Amniotic stem cell (primary cell): ENCODE measurements at regions not wholly inside any gene's neighbourhood (a gene's known extent, or its start where the extent isn't known, plus 50 kb on each side); places are given as distances from the start of the nearest gene placed in this dataset.
"Not testable (repeated sequence)": the region's sequence is repeated elsewhere in the genome, so short reads cannot be mapped to it uniquely, and the experiment has no call there.

Experiments used
- DNase-seq: peaks from one replicate; lab custom pipeline; 2025; lab: John Stamatoyannopoulos, UW

GRCh38 chr12:85574291-85574690 is 261.9 kb downstream of the RASSF9 start:
- DNase-seq: no peak

- DNase-seq: no peak
Observed at GRCh38 chr12:85575120-85576096, 260.8 kb downstream of the RASSF9 start.

- no peak for DNase-seq
Observed at GRCh38 chr12:85580562-85581168, 255.5 kb downstream of the RASSF9 start.

- no peak for DNase-seq
Observed at GRCh38 chr12:85587158-85587557, 249.1 kb downstream of the RASSF9 start.

- DNase-seq: no peak
Observed at GRCh38 chr12:85588221-85588620, 248.0 kb downstream of the RASSF9 start.

- no peak for DNase-seq
Observed at GRCh38 chr12:85600841-85601240, 235.4 kb downstream of the RASSF9 start.

GRCh38 chr12:85603556-85603955 is 232.7 kb downstream of the RASSF9 start:
- DNase-seq: no peak

- DNase-seq: no peak
Observed at GRCh38 chr12:85606455-85606854, 229.8 kb downstream of the RASSF9 start.

- no peak for DNase-seq
Observed at GRCh38 chr12:85609778-85610177, 226.4 kb downstream of the RASSF9 start.

GRCh38 chr12:85610194-85610593 is 226.0 kb downstream of the RASSF9 start:
- DNase-seq: no peak

GRCh38 chr12:85616201-85616600 is 220.0 kb downstream of the RASSF9 start:
- DNase-seq: no peak

GRCh38 chr12:85617307-85618091 is 218.7 kb downstream of the RASSF9 start:
- DNase-seq: no peak

GRCh38 chr12:85621041-85621440 is 215.2 kb downstream of the RASSF9 start:
- no peak for DNase-seq

GRCh38 chr12:85623763-85624162 is 212.4 kb downstream of the RASSF9 start:
- DNase-seq: no peak

GRCh38 chr12:85625467-85625866 is 210.7 kb downstream of the RASSF9 start:
- no peak for DNase-seq

- peak; percentile 22 for DNase-seq
Observed at GRCh38 chr12:85626001-85626783, 210.0 kb downstream of the RASSF9 start.

- no peak for DNase-seq
Observed at GRCh38 chr12:85626784-85627171, 209.4 kb downstream of the RASSF9 start.

- peak; percentile 3 for DNase-seq
Observed at GRCh38 chr12:85627584-85627983, 208.6 kb downstream of the RASSF9 start.

GRCh38 chr12:85628562-85628961 is 207.6 kb downstream of the RASSF9 start:
- DNase-seq: not testable (repeated sequence)

GRCh38 chr12:85630851-85631250 is 205.4 kb downstream of the RASSF9 start:
- no peak for DNase-seq

GRCh38 chr12:85632390-85632789 is 203.8 kb downstream of the RASSF9 start:
- no peak for DNase-seq

- DNase-seq: no peak
Observed at GRCh38 chr12:85633491-85633890, 202.7 kb downstream of the RASSF9 start.
